IPS-20b (cell line): ENCODE measurements at regions not wholly inside any gene's neighbourhood (a gene's known extent, or its start where the extent isn't known, plus 50 kb on each side); places are given as distances from the start of the nearest gene placed in this dataset.

ENCODE experiments used
- H3K27ac ChIP-seq: one replicate; pipeline ENCODE4 v1.5.1; 2013; ENCODE audit warnings: low read length
- H3K27me3 ChIP-seq: 2 replicates; pipeline ENCODE4 v1.6.1; 2013; ENCODE audit warnings: mild to moderate bottlenecking, low read length, inconsistent platforms; ENCODE audit not compliant: insufficient read depth
- H3K36me3 ChIP-seq: 2 replicates; pipeline ENCODE4 v1.6.1; 2013; ENCODE audit warnings: low read depth, mild to moderate bottlenecking, inconsistent platforms, low read length, moderate library complexity; ENCODE audit not compliant: insufficient read depth
- H3K4me1 ChIP-seq: 2 replicates; pipeline ENCODE4 v1.6.1; 2013; ENCODE audit warnings: mild to moderate bottlenecking, control low read depth, inconsistent platforms, low read length, moderate library complexity; ENCODE audit not compliant: insufficient read depth
- H3K4me3 ChIP-seq: 2 replicates; pipeline ENCODE4 v1.5.1; 2013; ENCODE audit warnings: mild to moderate bottlenecking, low read length, inconsistent platforms
- H3K9ac ChIP-seq: 2 replicates; pipeline ENCODE4 v1.6.1; 2013; ENCODE audit warnings: low read depth, mild to moderate bottlenecking, inconsistent platforms, low read length, moderate library complexity
- H3K9me3 ChIP-seq: 2 replicates; pipeline ENCODE4 v1.6.1; 2013; ENCODE audit warnings: mild to moderate bottlenecking, low read depth, low read length, inconsistent platforms; ENCODE audit not compliant: insufficient read depth

DNA sequence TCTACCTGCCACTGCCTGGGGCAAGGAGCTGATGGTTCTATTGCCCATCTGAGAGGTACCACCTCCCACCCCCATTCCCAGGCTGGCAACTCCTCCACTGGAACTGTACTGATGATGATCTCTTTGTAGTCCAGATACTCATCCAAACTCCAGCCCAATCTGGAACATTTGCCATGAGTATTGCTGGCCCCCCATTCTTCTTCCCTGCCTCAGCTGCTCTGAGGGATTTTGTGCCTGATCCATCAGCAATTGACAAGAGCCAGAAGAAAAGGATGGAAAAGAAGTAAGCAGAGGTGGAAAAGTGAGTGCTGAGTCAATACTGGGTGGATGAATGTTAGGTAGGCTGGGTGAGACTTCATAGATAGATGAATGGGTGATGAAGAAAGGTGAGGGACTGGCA lies 101.2 kb downstream of the NMUR2 start:
- Histone ChIP-seq H3K4me1 (no peaks in the 10 kb centered on the region), H3K27me3 (no peaks in the 10 kb centered on the region), H3K4me3 (no peak overlapping the region), H3K36me3 (no peaks in the 10 kb centered on the region), H3K27ac (no peak overlapping the region), H3K9me3 (no peaks in the 10 kb centered on the region), H3K9ac (no peak overlapping the region)

DNA sequence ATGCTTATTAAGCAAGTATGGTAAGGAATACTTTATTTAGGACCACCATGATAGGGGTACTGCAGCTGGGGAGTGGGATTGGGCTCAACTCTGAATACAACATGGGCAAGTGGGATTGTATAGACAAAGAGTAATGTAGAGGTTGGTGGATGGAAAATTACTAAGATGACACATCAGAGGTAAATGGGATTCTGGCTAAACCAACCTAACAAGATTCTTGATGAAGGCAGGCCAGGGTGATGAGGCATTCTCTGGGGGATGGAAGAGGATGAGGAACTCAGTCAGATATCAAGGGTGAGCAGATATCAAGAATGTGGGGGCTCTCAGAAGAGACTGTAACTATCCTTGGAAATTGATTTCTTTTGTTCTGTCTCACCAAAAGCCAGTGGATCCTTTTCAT lies 107.2 kb downstream of the NMUR2 start:
- H3K36me3 ChIP-seq: no peaks in the 10 kb centered on the region
- H3K9me3 ChIP-seq: no peaks in the 10 kb centered on the region
- no peaks in the 10 kb centered on the region for H3K27me3 ChIP-seq
- no peak overlapping the region for H3K27ac ChIP-seq
- no peak overlapping the region for H3K9ac ChIP-seq
- H3K4me1 ChIP-seq: no peaks in the 10 kb centered on the region
- no peak overlapping the region for H3K4me3 ChIP-seq

DNA sequence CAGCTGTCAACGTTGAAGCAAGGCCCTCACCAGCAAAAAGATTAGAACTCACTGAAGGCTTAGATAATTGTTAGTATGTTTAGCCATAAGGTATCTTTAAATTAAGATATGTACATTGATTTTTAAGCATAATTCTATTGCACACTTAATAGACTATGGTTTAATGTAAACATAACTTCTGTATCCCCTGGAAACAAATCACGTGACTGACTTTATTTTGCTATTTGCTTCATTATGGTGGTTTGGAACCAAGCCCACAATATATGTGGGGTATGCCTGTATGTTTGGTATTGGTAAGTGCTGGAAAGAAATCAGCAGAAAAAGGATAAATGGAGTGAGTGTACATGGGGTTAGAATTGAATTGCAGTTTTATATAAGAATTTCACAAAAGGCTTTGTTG lies 111.9 kb downstream of the NMUR2 start:
- Histone ChIP-seq H3K36me3 (no peaks in the 10 kb centered on the region), H3K27me3 (no peaks in the 10 kb centered on the region), H3K9ac (no peak overlapping the region)

DNA sequence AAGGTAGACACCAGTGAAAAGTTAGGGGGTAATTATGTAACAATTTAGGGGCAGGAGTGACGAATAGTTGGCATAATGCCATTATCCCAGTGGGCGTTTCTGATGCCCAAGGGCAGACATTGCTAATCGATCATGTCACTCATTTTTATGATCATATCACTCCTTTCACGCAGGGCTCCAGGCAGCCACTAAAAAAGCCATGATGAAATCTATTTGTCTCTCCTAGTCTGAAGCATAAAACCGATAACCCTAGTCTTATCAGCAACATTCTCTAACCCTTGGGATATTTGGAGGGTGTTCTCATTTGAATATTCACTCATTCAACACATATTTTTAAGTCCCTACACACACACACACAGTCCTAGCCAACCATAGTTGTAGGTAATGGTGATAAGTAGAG lies 114.9 kb downstream of the NMUR2 start:
- Histone ChIP-seq H3K4me3 (no peak overlapping the region), H3K4me1 (no peaks in the 10 kb centered on the region), H3K27ac (no peak overlapping the region), H3K36me3 (no peaks in the 10 kb centered on the region), H3K9ac (no peak overlapping the region), H3K27me3 (no peaks in the 10 kb centered on the region), H3K9me3 (no peaks in the 10 kb centered on the region)

More for the DNA sequence above, 111.9 kb downstream of the NMUR2 start:
- no peaks in the 10 kb centered on the region for H3K9me3 ChIP-seq
- H3K4me1 ChIP-seq: no peaks in the 10 kb centered on the region
- no peak overlapping the region for H3K4me3 ChIP-seq
- H3K27ac ChIP-seq: no peak overlapping the region

DNA sequence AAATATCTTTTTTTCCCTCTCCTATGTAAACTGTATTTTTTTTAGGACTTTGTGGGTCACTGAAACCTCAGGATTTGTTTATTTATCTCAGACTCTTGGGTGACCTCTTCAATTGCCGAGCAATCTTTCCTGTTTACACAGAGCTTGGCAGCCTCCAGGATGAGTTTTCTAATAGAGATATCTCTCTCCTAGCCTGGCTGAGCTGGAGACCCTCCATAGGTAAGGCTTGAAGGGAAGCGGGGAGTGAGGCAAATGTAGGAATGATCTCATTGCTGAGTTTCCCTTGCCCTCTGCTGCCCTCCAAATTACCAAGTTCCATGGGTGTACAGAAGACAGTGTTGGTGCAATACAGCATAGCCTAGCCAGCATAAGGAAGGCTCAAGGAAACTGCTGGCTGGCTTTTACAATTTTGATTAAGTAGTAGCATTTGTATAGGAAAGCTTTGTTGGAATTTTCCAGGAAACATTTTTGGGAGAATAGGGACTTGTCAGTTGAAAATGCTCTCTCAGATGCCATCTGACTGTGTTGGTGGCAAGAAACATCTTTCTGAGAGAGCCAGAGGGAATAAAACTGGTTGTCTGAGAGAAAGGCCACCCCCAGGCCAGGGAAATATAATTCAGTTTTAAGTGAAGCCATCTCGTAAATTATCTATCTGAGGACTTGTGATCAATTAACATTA lies 116.0 kb downstream of the NMUR2 start:
- Histone ChIP-seq H3K9me3 (no peaks in the 10 kb centered on the region), H3K4me1 (no peaks in the 10 kb centered on the region), H3K36me3 (no peaks in the 10 kb centered on the region), H3K27me3 (no peaks in the 10 kb centered on the region), H3K9ac (no peak overlapping the region), H3K4me3 (no peak overlapping the region), H3K27ac (no peak overlapping the region)

DNA sequence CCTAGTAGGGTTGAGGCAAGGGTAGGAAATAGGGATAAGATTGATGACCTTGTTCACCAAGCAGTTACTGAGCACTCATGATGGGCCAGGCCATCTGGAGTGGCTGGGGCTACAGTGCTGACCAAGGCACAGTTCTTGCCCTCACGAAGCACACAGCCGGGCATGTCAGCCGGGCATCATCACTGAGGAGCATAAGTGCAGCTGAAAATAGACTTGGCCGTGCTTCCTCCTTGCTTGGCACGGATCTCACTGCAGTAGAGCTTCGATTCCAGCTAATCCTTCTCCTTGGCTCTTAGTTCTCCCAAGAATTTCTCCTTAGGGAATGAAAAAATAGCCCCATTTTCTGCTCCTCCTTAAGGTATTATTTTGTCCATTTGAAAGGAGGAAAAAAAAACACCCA lies 116.6 kb downstream of the NMUR2 start:
- Histone ChIP-seq H3K4me3 (no peak overlapping the region), H3K27me3 (no peaks in the 10 kb centered on the region), H3K9ac (no peak overlapping the region), H3K9me3 (no peaks in the 10 kb centered on the region), H3K4me1 (no peaks in the 10 kb centered on the region), H3K27ac (no peak overlapping the region), H3K36me3 (no peaks in the 10 kb centered on the region)

DNA sequence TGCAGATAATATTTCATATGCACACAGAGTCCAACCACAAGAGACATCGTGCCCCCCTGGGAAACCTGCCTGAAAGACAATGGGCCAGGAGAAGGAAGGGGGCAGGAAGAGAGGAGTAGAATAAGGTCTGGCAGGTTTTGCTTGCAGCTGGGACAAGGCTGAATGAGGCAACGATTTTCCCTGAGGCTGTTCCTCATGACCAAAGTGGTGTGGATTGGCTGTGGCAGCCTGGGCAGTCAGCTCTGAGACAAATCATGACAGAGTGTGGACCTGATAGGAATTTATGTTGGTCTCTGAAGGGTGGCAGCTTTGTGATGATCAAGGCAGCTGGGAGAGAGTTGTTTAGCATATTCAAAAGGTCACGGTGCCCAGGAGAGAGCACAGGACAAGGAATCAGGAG lies 119.3 kb downstream of the NMUR2 start:
- Histone ChIP-seq H3K9me3 (no peaks in the 10 kb centered on the region), H3K4me1 (no peaks in the 10 kb centered on the region), H3K36me3 (no peaks in the 10 kb centered on the region), H3K9ac (no peak overlapping the region), H3K4me3 (no peak overlapping the region), H3K27ac (no peak overlapping the region), H3K27me3 (no peaks in the 10 kb centered on the region)

DNA sequence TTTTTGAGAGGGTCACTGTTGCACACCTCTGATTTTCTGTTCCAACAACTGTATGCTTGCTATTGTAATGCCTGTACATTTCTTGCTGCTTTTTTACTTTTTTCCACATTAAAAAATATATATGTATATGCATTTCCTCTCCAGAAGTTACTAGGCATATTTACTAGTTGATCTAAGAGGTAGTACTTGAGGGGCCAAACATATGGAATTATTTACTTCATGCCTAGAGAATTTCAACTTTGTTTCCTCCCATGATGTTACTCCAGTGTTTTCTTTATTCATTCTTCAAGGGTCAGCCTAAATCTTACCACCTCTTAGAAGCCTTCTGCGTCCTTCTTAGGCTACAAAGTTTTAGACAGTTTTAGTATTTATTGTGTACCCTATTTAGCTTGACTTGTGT lies 122.7 kb downstream of the NMUR2 start:
- H3K9ac ChIP-seq: no peak overlapping the region
- no peaks in the 10 kb centered on the region for H3K27me3 ChIP-seq
- H3K36me3 ChIP-seq: no peaks in the 10 kb centered on the region
- H3K4me1 ChIP-seq: no peaks in the 10 kb centered on the region
- no peaks in the 10 kb centered on the region for H3K9me3 ChIP-seq
- no peak overlapping the region for H3K27ac ChIP-seq
- no peak overlapping the region for H3K4me3 ChIP-seq

DNA sequence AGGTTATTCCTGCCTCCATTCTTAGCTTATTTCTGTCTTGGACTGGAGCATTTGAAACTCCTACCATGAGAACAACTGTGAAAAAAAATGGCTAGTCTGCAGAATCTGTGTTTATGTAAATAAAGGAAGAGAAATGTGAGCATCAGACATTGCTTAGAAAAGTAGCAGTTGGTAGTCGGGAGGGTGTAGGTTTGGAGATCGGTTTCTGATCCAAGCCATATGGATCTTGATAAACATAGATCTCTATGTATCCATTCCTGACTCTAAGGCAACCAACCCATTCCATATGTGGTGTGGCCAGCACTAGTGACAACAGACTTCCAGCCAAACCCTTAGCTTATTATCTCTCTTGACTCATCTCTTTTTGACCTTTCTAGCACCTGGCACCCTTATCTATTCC lies 127.1 kb downstream of the NMUR2 start:
- no peaks in the 10 kb centered on the region for H3K9me3 ChIP-seq
- no peak overlapping the region for H3K27ac ChIP-seq
- no peaks in the 10 kb centered on the region for H3K4me1 ChIP-seq
- H3K4me3 ChIP-seq: no peak overlapping the region
- no peak overlapping the region for H3K9ac ChIP-seq
- no peaks in the 10 kb centered on the region for H3K36me3 ChIP-seq
- H3K27me3 ChIP-seq: no peaks in the 10 kb centered on the region

DNA sequence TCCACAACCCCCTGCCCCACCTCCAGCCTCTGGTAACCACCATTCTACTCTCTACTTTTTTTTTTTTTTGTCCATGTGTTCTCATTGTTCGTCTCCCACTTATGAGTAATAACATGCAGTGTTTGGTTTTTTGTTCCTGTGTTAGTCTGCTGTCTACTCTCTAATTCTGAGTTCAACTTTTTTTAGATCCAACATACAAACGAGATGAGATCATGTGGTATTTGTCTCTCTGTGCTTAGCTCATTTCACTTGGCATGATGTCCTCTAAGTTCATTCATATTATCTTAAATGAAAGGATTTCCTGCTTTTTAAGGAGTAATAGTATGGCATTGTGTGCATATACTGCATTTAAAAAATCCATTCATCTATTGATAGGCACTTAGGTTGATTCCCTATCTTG lies 130.9 kb downstream of the NMUR2 start:
- Histone ChIP-seq H3K27me3 (no peaks in the 10 kb centered on the region), H3K27ac (no peak overlapping the region), H3K36me3 (no peaks in the 10 kb centered on the region), H3K4me3 (no peak overlapping the region), H3K4me1 (no peaks in the 10 kb centered on the region), H3K9ac (no peak overlapping the region), H3K9me3 (no peaks in the 10 kb centered on the region)

DNA sequence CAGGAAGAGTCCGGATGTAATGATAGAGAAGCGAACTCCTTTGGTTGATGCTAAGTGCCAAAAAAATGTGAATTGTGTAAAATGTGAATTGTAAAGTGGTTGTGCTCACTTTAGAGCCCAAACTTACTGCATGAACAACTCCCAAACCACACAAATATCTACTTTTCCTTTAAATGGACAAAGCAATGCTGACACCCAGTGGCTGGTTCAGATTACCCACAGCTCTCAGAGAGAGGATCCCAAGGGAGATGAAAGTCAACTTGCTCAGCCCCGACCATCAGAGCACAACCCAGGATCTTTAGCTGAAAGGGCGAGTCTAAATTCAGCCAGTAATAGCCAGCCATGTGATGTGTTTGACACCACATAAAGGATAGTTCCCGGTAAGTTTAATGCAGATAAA lies 133.7 kb downstream of the NMUR2 start:
- H3K9me3 ChIP-seq: no peaks in the 10 kb centered on the region; the same call in 1 of the 2 replicates
- no peaks in the 10 kb centered on the region for H3K4me1 ChIP-seq
- H3K4me3 ChIP-seq: no peak overlapping the region
- H3K27ac ChIP-seq: no peak overlapping the region
- no peaks in the 10 kb centered on the region for H3K36me3 ChIP-seq
- H3K9ac ChIP-seq: no peak overlapping the region
- no peaks in the 10 kb centered on the region; the same call in 1 of the 2 replicates for H3K27me3 ChIP-seq

DNA sequence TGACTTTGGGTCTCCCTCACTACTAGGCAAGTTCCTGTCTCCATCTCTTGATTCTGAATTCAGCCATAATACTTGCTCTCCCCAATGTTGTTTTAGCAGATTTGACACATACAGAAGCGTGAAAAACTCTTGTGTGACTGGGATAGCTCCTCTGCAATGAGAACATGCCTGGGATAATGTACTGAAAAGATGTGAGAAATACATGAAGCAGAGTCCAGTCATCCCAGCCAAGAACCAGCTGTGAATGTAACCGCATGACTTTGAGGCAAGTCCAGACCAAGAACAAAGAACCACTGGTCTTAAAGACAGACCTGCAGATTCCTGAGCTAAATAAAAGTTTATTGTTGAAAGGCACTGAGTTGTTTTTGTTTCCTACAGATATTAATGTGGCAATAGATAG lies 135.0 kb downstream of the NMUR2 start:
- Histone ChIP-seq H3K36me3 (no peaks in the 10 kb centered on the region), H3K9me3 (no peaks in the 10 kb centered on the region; the same call in 1 of the 2 replicates), H3K4me1 (no peaks in the 10 kb centered on the region), H3K4me3 (no peak overlapping the region), H3K27me3 (no peaks in the 10 kb centered on the region; the same call in 1 of the 2 replicates), H3K27ac (no peak overlapping the region), H3K9ac (no peak overlapping the region)
